Left lung (tissue), 4 donors: ENCODE measurements at regions not wholly inside any gene's neighbourhood (a gene's known extent, or its start where the extent isn't known, plus 50 kb on each side); places are given as distances from the start of the nearest gene placed in this dataset.

Experiments
- ATAC-seq: fragments of 200-7000 bp; cut with Tn5 transposase; one replicate; pipeline ENCODE4 v1.9.1; 2020; ENCODE audit warnings: moderate library complexity
- DNase-seq, 4 donors: peaks; one replicate each; pipeline ENCODE4 v3.0.0-alpha.2; 2013 to 2020
- H3K27ac ChIP-seq, 2 donors: fragments of 200-600 bp; sonication (generic) in 1 of 2; one replicate each; pipeline versions ENCODE4 v1.5.0 to v1.8.0; 2020 to 2021
- H3K27me3 ChIP-seq, 2 donors: fragments of 200-600 bp; sonication (generic) in 1 of 2; one replicate each; pipeline versions ENCODE4 v1.5.0 to v1.8.0; 2020 to 2021
- H3K36me3 ChIP-seq, 2 donors: fragments of 200-600 bp; sonication (generic) in 1 of 2; one replicate each; pipeline versions ENCODE4 v1.5.0 to v1.8.0; 2020 to 2021
- H3K4me1 ChIP-seq, 2 donors: fragments of 200-600 bp; one replicate each; pipeline ENCODE4 v1.8.0; 2021
- H3K4me3 ChIP-seq, 2 donors: fragments of 200-600 bp; sonication (generic) in 1 of 2; one replicate each; pipeline versions ENCODE4 v1.5.0 to v1.8.0; 2020 to 2021; ENCODE audit warnings: mild to moderate bottlenecking in 1 of 2
- H3K9me3 ChIP-seq, 2 donors: fragments of 200-600 bp; sonication (generic) in 1 of 2; one replicate each; pipeline versions ENCODE4 v1.5.0 to v1.8.0; 2020 to 2021
- intact Hi-C, 2 donors: fragments of 100-400 bp; cut with DNase I; formaldehyde crosslinking; loops; one replicate each; pipeline versions ENCODE4 v1.11.2 to v1.14.2; 2022
- TF ChIP-seq, protein P1 (sequence below), 2 donors: fragments of 200-600 bp; sonication (generic) in 1 of 2; IDR thresholded peaks; one replicate each; pipeline versions ENCODE4 v1.5.0 to v1.8.0; 2021; ENCODE audit warnings: antibody characterized with exemption in 2 of 2
- donor health status: DM: no; HTN: yes; CAD: no.
- donor health status: DM: no; HTN: no; CAD: no.

DNA sequence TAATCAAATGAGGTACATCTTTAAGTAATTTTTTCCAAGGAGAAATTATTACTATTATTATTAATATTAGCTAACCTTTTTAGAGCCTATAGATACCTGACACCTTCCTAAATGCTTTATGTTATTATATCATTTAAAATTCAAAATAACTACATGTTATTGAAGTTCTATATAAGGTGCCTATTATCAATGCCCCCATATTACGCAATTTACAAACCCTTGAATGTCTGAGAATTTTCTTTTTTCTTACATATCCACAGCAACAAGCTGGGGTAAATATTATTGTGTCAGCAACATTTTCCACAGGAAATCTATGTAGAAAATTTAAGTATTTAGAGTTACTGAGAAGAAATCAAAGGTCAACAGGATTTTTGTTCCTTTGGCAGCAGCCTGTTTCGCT, 327.3 kb downstream of the NXPE2 start:
- TF ChIP-seq, protein P1, sequence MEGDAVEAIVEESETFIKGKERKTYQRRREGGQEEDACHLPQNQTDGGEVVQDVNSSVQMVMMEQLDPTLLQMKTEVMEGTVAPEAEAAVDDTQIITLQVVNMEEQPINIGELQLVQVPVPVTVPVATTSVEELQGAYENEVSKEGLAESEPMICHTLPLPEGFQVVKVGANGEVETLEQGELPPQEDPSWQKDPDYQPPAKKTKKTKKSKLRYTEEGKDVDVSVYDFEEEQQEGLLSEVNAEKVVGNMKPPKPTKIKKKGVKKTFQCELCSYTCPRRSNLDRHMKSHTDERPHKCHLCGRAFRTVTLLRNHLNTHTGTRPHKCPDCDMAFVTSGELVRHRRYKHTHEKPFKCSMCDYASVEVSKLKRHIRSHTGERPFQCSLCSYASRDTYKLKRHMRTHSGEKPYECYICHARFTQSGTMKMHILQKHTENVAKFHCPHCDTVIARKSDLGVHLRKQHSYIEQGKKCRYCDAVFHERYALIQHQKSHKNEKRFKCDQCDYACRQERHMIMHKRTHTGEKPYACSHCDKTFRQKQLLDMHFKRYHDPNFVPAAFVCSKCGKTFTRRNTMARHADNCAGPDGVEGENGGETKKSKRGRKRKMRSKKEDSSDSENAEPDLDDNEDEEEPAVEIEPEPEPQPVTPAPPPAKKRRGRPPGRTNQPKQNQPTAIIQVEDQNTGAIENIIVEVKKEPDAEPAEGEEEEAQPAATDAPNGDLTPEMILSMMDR (IDR thresholded peaks at IDR 0.05) = no peak
- H3K9me3 ChIP-seq = no peaks in the 10 kb centered on the region
- no peak for ATAC-seq
- intact Hi-C loops = no loop called here
- H3K4me3 ChIP-seq = no peak overlapping the region
- H3K27ac ChIP-seq = no peak overlapping the region
- H3K4me1 ChIP-seq = no peaks in the 10 kb centered on the region
- H3K36me3 ChIP-seq = no peaks in the 10 kb centered on the region
- no peaks in the 10 kb centered on the region for H3K27me3 ChIP-seq
- DNase-seq = no peak

DNA sequence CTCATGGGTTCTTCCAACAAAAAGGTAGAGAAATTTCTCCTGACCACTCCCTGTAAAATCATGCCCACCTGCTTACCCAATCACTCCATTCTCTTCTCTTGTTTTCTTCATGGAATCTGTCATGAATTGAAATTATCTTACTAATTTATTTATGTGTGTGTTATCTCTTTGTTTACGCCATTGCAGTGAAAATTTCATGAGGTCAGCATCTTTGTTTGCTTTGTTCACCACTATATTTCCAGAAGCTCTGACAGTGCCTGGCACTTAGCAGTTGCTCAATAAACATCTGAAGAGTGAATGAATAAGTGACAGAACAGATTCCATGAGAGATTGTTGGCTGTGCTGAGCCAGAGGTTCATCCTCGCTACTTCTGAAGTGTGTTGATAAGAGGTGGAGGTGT, 329.5 kb downstream of the NXPE2 start:
- ATAC-seq (no peak), DNase-seq (no peak)
- H3K4me3 ChIP-seq = no peak overlapping the region
- H3K27me3 ChIP-seq = no peaks in the 10 kb centered on the region
- TF ChIP-seq, protein P1 (IDR thresholded peaks at IDR 0.05) = no peak
- no peak overlapping the region for H3K27ac ChIP-seq
- H3K36me3 ChIP-seq = no peaks in the 10 kb centered on the region
- no peaks in the 10 kb centered on the region for H3K4me1 ChIP-seq
- H3K9me3 ChIP-seq = no peaks in the 10 kb centered on the region
- intact Hi-C loops = no loop called here

DNA sequence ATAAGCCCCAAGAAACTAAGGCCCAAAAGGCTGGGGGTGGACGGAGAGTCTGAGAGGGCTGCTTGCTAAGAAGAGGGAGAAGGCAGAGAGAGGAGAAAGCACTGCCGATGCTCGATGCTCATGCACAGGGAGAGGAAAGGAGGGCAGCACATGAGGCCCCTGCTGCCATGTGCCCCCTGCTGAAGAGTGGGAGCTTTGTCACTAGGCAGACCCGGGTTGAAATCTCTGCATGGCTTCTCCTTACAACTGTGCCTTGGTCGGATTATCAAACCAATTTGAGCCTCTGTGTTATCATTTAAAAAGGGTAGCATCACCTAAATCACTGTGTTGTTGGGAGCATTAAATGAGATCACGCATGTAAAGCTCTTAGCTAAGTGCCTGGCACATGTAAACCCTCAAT, 330.5 kb downstream of the NXPE2 start:
- Histone ChIP-seq H3K9me3 (peaks cover 0 to 2% of the 10 kb centered on the region in 2 donors), H3K27me3 (no peaks in the 10 kb centered on the region), H3K4me1 (no peaks in the 10 kb centered on the region), H3K27ac (no peak overlapping the region), H3K36me3 (no peaks in the 10 kb centered on the region), H3K4me3 (no peak overlapping the region)
- intact Hi-C loops = no loop called here
- no peak for DNase-seq
- TF ChIP-seq, protein P1 (IDR thresholded peaks at IDR 0.05) = no peak
- no peak for ATAC-seq

DNA sequence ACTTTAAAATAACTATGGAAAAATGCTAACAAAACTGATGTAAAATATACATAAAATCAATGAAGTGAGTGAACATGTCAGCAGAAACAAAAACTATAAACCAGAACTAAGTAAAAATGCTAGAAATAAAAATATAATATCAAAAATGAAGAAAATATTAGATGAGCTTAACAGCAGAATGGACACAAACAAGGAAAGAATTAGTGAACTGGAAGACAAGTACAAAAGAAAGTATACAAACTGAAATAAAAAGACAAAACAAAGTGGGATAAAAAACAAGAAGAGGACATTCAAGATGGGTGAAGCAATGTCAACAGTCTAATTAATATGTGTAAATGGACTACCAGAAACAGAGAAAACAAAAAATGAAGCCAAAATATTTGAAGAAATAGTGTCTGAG, 339.2 kb downstream of the NXPE2 start:
- no peak for ATAC-seq
- DNase-seq = no peak
- Histone ChIP-seq H3K4me1 (no peaks in the 10 kb centered on the region), H3K4me3 (no peak overlapping the region), H3K36me3 (no peaks in the 10 kb centered on the region), H3K27me3 (no peaks in the 10 kb centered on the region), H3K27ac (no peak overlapping the region), H3K9me3 (peaks cover 0 to 34% of the 10 kb centered on the region in 2 donors)
- TF ChIP-seq, protein P1 (IDR thresholded peaks at IDR 0.05) = no peak
- intact Hi-C loops = no loop called here

DNA sequence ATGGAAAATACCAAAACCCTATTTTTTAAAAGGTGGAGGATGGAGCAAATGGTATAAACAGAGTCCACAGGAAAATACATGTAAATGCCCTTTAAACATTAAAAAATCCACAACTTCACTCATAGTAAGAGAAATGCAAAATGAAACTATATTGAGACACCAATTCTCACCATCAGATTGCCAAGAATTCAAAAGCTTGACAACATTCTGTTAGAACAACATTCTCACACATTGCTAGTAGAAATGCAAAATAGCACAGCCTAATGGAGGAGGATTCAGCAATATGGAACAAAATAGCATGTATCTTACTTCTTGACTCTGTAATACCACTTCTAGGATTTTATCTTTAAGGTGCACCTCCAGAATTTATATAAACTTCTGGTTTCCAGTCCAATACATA, 351.8 kb downstream of the NXPE2 start:
- H3K27me3 ChIP-seq = no peaks in the 10 kb centered on the region
- peaks cover 0 to 3% of the 10 kb centered on the region in 2 donors for H3K9me3 ChIP-seq
- DNase-seq (no peak), ATAC-seq (no peak)
- H3K4me1 ChIP-seq = no peaks in the 10 kb centered on the region
- intact Hi-C loops = no loop called here
- H3K27ac ChIP-seq = no peak overlapping the region
- no peak overlapping the region for H3K4me3 ChIP-seq
- TF ChIP-seq, protein P1 (IDR thresholded peaks at IDR 0.05) = no peak
- H3K36me3 ChIP-seq = no peaks in the 10 kb centered on the region
